HG03520 (cell line): ENCODE measurements at regions not wholly inside any gene's neighbourhood (a gene's known extent, or its start where the extent isn't known, plus 50 kb on each side); places are given as distances from the start of the nearest gene placed in this dataset.
"Not testable (repeated sequence)": the region's sequence is repeated elsewhere in the genome, so short reads cannot be mapped to it uniquely, and the experiment has no call there.

Experiments
- ATAC-seq: cut with Tn5 transposase; IDR thresholded peaks from one replicate; pipeline ENCODE4 v1.9.1; 2021; ENCODE audit warnings: mild to moderate bottlenecking, moderate library complexity; ENCODE audit not compliant: unreplicated experiment

DNA sequence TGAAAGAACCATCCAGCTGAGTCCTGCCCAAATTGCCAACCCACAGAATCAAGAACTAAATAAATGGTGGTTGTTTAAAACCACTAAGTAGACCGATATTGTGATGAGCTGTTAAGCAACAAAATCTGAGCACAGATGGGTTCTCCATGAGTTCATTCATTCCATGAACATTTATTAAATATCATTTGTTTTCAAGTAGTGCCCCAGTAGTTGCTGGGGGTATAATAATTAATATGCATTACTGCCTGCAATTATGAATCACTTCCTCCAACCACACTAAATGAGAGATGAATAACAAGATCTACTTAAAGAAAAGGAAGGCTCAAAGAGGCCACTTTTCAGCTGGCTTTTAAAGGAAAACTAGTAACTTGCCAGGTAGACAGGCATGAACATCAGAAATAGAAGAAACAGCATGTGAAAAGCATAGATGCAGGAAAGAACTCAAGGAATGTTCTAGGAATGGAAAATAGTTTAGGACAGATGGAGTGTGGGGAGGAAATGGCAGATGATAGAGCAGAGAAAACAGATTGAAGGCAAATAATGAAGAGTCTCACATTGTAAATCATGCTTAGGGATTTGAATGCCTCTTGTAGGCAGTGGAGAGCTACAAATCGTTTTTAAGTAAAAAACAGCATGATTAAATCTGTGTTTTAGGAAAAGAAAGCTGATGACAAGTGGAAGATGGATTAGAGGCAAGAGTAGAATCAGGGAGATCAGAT, 641.7 kb upstream of the DIPK2B start:
- ATAC-seq, result no peak

DNA sequence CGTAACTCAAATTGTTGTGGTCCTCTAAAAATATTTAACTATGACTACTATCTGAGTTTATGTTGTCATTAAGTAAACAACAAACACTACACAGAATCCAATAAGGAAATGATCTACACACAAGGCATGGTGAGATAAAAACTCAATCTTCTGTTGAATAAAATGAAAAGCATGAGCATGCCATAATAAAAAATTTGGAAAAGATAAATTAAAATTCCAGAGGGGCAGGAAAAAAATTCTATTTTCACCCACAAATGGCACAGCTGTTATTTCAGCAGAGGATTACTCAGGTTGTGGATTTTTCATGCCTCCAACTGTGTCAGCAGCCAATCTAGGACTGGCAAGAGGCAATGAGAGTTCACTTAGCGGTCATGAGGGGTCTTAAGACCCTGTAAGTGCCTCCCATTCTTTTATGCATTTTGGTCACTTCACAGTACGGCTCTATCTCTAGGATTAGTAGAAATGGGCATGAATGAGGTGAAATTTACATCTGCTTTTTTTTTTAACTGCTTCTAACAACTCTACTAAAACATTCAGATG, 639.8 kb upstream of the DIPK2B start:
- no peak for ATAC-seq

GRCh38 chrX:45830343-45830742, 629.7 kb upstream of the DIPK2B start:
- no peak for ATAC-seq

DNA sequence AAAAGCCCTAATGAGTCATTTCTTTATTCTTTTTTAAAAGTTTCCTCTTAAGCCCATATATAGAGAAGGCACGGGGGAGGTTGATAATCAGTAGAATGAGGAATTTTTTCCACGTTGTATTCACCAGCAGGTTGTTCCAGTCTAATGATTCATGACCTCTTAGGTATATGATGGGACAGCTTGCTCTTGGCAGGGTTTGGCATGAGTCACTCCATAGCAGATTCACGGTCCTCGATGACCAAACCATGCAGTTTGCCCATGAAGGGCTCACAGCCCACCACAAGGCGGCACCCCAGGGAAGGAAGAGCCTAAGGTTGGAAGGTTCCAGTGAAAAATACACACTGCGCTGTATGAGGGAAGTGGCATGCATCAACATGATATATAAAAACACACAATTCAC, 623.8 kb upstream of the DIPK2B start:
- ATAC-seq, result no peak

GRCh38 chrX:45823536-45823935, 622.9 kb upstream of the DIPK2B start:
- ATAC-seq, result no peak

- ATAC-seq, result no peak
These were observed 621.4 kb upstream of the DIPK2B start for GRCh38 chrX:45822124-45822523.

DNA sequence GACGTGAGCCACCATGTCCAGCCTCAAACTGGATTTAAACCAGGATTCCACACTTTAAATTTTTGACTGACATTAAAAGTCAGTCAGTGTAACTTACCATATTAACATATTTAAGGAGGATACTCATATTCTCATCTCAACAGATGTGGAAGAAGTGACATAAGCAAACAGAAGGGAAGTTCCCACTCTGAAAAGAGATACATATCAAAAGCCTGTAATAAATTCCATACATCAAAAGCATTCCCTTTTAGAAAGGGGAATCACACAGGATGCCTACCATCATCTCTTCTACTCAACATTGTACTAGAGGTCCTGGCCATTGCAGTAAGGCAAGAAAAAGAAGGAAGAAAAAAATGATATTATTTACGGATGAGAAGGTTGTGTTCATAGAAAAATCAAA, 618.2 kb upstream of the DIPK2B start:
- no peak for ATAC-seq

GRCh38 chrX:45815441-45815840, 614.8 kb upstream of the DIPK2B start:
- no peak for ATAC-seq

GRCh38 chrX:45811326-45811725, 610.6 kb upstream of the DIPK2B start:
- no peak for ATAC-seq

DNA sequence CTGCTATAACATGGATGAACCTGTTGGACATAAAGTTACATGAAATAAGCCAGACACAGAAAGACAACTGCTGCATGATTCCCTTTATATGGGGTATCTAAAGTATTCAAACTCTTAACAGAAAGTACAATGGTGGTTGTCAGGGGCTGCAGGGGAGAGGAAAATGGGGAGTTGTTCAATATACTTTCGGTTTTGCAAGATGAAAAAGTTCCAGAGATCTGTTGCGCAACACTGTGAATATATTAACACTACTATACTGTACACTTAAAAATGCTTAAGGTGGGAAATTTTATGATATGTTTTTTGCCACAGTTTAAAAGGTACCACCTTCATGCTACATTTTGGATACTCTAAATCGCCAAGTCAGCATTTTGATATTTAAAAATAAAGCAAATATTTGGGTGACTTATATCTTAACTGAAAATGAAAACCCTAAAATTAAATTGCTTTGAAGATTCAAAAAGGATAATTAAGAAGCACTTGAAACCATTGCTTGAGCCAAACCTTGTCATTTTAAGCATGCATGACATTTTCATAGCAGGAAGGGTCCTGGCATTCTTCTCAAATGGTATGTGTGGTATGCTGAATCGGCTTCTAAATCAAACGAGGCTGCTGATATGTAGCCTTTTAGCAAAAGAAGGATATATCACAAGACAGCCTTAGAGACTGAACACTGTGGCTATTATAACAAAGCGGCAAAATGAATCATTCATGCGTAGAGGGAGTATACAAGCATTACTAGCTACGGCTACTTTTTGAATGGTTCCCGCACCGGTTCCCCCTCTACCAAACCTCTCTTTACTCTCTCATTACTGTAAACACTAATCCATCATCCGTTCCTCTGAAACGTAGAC, 607.1 kb upstream of the DIPK2B start:
- ATAC-seq, result no peak

DNA sequence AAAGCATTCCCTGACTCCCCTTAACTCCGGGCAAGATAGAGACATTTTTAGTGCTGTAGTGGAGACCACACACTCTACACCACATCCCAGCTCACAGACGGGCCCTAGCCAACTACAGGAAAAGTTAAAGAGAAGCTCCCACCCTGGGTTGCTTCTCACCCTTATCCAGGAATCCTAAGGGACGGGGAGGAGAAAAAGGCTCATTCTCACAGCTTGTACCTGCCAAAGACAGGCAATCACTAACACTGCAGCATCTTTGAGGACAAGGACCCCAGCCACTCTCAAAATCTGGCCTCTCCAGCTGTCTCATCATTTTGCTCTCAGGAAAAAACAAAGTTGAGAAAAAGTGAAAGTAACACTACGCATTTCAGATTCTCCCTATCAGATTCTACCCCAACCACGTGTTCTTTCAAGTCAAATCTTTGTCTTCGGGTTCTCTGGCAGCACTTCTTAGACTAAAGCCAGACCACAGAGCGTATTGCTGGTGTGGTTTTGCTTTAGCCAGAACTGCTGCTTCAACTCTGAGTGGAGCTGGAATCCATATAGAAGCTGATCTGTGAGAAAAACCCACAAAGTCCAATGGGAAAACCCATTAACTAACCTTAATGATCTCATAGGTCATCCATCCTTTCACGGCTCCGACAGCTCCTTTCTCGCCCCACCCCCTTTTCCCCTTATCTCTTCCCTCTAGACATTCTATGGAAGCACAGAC, 605.9 kb upstream of the DIPK2B start:
- ATAC-seq, result peak; percentile 57

- no peak for ATAC-seq
These were observed 603.6 kb upstream of the DIPK2B start for GRCh38 chrX:45804276-45804675.

DNA sequence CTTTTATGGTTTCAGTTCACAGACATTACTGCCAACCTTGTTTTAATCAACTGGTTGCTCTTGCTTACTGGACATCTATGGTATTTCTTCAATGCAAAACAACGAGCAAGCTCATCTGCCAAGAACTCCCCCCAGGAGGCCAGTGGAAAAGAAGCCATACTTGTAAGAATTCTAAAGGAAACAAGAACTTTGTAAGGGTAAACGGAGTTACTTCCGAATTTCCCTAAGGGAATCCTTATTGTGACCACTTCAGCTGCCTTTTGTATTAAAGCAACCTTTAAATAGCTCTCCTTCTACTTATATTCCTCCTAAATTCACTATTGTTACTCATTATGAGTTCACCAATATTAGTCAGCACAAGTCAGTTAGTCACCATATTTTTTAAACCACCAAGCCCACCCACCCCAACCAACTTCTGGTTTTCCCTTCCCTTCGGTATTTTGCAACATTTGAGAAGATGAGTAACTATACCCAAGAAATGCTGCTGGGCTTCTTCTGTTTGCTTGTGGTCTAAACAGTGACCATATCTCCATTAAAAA, 602.8 kb upstream of the DIPK2B start:
- no peak for ATAC-seq

DNA sequence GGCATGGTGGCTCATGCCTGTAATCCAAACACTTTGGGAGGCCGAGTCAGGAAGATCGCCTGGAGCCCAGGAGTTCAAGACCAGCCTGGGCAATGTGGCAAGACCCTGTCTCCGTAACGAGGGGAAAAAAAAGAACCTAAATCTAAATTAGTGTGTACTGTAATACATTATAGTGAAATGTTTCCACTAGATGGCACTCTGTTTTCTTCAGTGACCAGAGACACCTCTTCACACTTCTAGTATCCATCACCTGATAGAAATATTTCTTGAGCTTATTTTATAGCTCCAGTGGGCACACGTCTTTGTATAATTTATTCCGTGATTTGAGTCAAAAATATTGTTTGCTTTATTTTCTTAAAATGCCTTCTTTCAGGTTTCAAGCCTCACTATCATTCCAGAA, 600.9 kb upstream of the DIPK2B start:
- no peak for ATAC-seq

- ATAC-seq, result not testable (repeated sequence)
These were observed 600.2 kb upstream of the DIPK2B start for GRCh38 chrX:45800746-45801453.

DNA sequence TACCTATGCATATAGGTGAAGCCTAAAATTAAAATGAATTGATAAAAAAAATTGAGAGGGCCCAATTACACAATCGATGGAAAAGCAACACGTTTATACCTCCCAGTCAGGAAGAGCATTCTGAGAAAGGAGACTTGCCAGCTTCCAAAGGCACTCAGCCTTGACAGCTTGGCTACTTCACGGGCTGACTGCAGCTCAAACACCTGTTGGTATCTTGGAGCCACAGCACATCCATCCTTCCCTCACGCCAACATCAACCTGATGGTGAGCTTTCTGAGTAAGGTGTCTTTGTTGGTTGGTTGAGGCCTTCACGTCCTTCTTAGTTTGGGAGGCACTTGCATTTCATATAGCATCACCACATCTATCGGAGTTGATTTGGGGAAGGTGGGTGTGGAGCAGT, 598.9 kb upstream of the DIPK2B start:
- ATAC-seq, result no peak

DNA sequence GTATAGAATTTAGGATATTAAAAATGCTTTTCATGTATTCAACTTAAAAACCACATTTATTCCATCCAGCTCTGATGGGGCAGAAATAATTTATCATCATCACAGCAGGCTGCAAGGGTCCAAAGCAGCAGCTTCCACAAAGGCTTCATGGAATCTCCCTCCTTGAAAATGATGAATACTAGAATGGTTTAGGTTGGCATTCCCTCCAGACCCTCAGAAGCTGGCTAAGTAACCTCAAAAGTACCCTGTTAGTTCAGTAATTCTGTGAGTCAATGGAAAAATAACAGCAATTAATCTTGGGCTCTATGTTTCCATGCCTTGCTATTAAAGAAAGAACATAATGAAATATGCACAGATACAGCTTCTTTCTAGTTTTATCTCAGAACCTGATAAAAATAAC, 594.9 kb upstream of the DIPK2B start:
- no peak for ATAC-seq

GRCh38 chrX:45794995-45795337, 594.3 kb upstream of the DIPK2B start:
- ATAC-seq, result no peak

- ATAC-seq, result no peak
These were observed 593.8 kb upstream of the DIPK2B start for GRCh38 chrX:45794323-45794994.

DNA sequence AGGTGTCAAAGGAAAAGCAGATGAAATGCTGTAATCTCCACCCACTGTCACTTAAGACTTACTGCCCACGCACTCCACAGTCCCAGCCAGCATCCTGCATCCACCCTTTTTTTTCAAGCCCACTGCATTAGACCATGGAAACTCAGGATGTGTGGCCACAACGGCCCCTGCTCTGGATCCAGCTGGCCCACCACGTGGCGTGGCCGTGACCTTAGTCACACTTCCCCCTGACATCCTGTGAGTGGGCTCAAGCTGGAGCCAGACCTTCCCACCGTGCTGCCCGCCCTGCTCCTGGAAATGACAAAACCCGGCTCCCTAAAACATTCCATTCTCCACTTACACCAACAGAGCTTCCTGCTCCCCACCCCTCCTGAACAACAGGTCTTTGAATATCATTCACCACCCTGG, 588.3 kb upstream of the DIPK2B start:
- no peak for ATAC-seq
